Vagina (tissue), 2 donors: ENCODE measurements at regions not wholly inside any gene's neighbourhood (a gene's known extent, or its start where the extent isn't known, plus 50 kb on each side); places are given as distances from the start of the nearest gene placed in this dataset.

Experiments used
- POLR2A ChIP-seq, 2 donors: fragments of 450-650 bp; IDR thresholded peaks; one replicate each; pipeline ENCODE4 v1.6.1; 2017; ENCODE audit warnings: antibody characterized with exemption in 2 of 2, mild to moderate bottlenecking in 2 of 2, moderate library complexity in 2 of 2
- POLR2AphosphoS5 ChIP-seq, 2 donors: sonication (generic); formaldehyde crosslinking; IDR thresholded peaks; one replicate each; pipeline ENCODE4 v1.9.0; 2017; ENCODE audit warnings: antibody characterized with exemption in 2 of 2, mild to moderate bottlenecking in 2 of 2, low read depth in 1 of 2; ENCODE audit not compliant: insufficient read depth in 1 of 2
- TF ChIP-seq, protein P1 (sequence below), 3 experiments: fragments of 450-650 bp in 2 of 3; fragments of 200-600 bp in 1 of 3; sonication (generic) in 1 of 3; IDR thresholded peaks; one replicate each; pipeline ENCODE4 v1.5.1; 2017 to 2019; ENCODE audit warnings: antibody characterized with exemption in 3 of 3, mild to moderate bottlenecking in 2 of 3, moderate library complexity in 2 of 3

DNA sequence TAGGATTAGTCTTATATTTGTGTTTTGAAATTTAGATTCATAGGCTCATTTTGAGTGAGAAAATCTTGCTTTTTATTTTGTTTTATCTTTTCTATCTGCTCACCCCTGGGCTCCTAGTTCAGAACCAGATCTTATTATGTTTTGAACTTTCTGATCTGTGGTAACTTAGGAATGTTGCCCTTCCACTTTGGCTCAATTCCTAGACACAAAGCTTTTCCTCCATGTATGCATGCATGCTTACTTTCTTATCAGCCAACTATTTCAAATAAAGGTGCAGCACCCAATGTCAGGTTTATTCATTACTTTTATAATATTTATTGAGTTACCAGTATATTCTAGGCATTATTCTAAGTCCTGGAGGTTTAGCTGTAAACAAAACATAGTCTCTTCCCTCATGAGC is 374.8 kb upstream of the KIAA1217 start:
- no peak for TF ChIP-seq POLR2A (IDR thresholded peaks at IDR 0.05)
- TF ChIP-seq, protein P1, sequence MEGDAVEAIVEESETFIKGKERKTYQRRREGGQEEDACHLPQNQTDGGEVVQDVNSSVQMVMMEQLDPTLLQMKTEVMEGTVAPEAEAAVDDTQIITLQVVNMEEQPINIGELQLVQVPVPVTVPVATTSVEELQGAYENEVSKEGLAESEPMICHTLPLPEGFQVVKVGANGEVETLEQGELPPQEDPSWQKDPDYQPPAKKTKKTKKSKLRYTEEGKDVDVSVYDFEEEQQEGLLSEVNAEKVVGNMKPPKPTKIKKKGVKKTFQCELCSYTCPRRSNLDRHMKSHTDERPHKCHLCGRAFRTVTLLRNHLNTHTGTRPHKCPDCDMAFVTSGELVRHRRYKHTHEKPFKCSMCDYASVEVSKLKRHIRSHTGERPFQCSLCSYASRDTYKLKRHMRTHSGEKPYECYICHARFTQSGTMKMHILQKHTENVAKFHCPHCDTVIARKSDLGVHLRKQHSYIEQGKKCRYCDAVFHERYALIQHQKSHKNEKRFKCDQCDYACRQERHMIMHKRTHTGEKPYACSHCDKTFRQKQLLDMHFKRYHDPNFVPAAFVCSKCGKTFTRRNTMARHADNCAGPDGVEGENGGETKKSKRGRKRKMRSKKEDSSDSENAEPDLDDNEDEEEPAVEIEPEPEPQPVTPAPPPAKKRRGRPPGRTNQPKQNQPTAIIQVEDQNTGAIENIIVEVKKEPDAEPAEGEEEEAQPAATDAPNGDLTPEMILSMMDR (IDR thresholded peaks at IDR 0.05), result no peak
- no peak for TF ChIP-seq POLR2AphosphoS5 (IDR thresholded peaks at IDR 0.05; ENCODE audit: insufficient read depth in 1 of 2, low read depth in 1 of 2)
